Esophagus squamous epithelium (tissue), 4 donors: ENCODE measurements at regions not wholly inside any gene's neighbourhood (a gene's known extent, or its start where the extent isn't known, plus 50 kb on each side); places are given as distances from the start of the nearest gene placed in this dataset.

Experiments used
- CTCF ChIP-seq, 6 experiments: fragments of 450-650 bp in 4 of 6; fragments of 200-600 bp in 2 of 6; sonication (generic) in 2 of 6; IDR thresholded peaks; one replicate each; pipeline ENCODE4 v1.5.1; 2016 to 2019; ENCODE audit warnings: antibody characterized with exemption in 6 of 6, mild to moderate bottlenecking in 4 of 6, moderate library complexity in 4 of 6
- POLR2A ChIP-seq, 4 donors: fragments of 450-650 bp; IDR thresholded peaks; one replicate each; pipeline ENCODE4 v1.6.1; 2017; ENCODE audit warnings: antibody characterized with exemption in 4 of 4, mild to moderate bottlenecking in 4 of 4, moderate library complexity in 3 of 4

- TF ChIP-seq POLR2A (IDR thresholded peaks at IDR 0.05) (no peak), CTCF (IDR thresholded peaks at IDR 0.05) (no peak)
Observed at GRCh38 chr16:26840691-26841090, 226.0 kb upstream of the C16orf82 start.
